OCI-M2 (cell line): ENCODE measurements at regions not wholly inside any gene's neighbourhood (a gene's known extent, or its start where the extent isn't known, plus 50 kb on each side); places are given as distances from the start of the nearest gene placed in this dataset.
"Not testable (repeated sequence)": the region's sequence is repeated elsewhere in the genome, so short reads cannot be mapped to it uniquely, and the experiment has no call there.

ENCODE experiments used
- DNase-seq: peaks from one replicate; lab custom pipeline; 2025; ENCODE audit not compliant: unreplicated experiment; lab: John Stamatoyannopoulos, UW

DNA sequence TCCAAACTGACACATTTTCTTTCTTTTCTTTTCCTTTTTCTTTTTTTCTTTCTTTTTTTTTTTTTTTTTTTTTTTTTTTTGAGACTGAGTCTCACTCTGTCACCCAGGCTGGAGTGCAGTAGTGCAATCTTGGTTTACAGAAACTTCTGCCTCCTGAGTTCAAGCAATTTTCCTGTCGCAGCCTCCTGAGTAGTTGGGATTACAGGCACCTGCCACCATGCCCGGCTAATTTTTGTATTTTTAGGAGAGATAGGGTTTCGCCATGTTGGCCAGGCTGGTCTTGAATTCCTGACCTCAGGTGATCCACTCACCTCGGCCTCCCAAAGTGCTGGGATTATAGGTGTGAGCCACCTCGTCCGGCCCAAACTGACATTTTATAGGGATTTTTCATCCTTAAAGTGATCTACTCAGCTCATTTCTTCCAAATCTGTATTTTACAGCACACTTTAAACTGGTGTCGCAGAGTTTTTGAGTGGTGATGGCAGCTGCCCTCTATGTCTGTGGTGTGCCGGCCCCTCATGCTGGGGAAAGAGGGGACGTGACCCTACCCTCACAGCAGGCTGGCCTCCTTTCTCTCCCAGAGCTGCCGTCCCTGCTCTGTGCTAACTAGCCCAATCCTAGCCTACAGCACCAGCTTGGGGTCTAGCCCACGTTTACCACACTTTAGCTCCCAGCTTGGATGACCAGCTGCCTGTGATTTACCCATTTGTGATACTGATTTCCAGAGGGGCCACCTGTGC is 211.9 kb upstream of the HAAO start:
- not testable (repeated sequence) for DNase-seq

- no peak for DNase-seq
Measured at GRCh38 chr2:43003702-43004101, 211.3 kb upstream of the HAAO start.

GRCh38 chr2:43001787-43002468 is 209.5 kb upstream of the HAAO start:
- no peak for DNase-seq

DNA sequence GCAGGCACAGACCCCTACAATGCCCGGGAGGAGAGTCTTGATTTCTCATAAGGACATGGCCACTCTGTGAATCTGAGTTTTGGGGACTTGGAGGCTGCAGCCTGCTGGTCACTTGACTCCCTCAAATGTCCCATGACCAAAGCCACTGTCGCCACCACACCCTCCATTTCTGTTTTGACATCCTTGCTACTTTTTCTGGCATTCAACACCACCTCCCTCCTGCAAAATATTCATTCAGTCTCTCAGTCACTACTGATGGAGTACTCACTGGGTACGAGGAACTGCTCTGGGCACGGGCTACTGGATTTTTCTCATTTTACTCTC is 208.6 kb upstream of the HAAO start:
- no peak for DNase-seq

DNA sequence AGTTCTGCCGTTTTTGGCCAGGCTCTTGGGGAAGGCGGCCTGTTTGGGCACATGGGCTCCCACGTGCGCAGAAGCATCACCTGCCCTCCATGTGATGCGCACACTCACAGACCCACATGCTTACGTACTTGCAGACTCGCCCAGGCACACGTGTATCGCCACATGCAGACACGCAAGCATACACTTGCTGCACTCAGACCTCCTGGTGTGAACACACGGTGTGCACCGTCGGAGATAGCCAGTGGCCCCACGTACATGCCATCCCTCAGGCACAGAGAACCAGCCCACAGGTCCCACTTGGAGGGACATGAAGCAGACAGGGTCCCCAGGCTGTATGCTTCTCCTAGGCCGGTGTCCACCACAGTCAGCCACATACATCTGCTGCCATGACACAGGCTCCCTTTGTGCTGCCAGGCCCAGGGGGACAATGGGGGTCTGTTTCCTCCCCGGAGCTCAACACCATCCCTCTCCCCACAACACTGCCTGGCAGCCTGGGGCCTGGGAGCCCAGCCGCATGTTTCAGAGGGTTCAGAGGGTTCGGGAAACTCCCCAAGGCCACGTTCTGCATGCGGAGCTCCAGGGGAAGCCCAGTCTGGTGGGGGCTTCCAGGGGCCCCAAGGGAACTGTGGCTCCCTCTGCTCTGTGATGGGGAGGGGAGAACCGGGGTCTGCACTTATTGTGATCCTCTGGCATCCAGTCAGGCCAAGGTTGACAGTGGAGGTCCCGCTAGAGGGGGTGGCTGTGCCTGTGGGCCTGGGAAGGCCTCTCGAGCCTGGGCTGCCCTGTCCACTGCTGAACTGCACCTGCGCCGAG is 208.1 kb upstream of the HAAO start:
- DNase-seq = no peak

DNA sequence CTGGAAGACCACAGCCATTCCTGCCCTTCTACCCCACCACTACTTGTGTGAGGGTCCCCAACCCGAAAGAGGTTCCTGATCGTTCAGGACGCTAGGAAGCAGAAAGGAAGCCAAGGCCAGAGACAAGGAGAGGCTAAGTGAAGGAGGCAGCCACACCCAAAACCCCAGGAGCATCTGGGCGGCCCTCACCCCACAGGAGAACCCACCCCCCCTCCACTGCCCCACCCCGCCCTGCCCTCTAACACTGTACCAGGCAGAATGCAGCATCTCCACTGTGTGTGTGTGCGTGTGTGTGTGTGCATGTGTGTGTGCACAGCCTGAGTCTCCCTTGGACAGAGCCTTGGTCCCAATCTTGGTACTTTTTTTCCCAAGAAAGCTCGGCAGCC is 207.5 kb upstream of the HAAO start:
- DNase-seq = no peak

DNA sequence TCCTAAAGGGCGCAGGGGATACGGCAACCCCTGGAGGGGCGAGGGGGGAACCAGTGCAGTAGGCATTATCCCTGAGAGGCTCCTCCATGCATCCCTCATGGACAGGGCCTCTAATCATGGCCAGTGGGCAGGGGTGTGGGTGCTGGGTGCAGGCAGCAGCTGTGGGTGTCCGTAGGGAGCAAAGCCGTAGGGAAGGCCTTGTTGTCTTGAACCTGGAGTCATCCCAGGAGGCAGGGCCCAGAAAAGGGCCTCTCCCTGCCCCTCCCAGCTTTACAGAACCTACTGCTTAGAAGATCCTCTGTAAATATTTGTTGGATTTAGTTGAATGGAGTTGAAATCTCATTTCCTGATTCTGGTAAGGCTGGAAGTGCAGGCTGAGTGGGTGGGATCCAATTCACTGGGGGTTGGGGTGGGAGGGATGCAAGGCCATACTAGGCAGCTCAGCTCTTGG is 207.0 kb upstream of the HAAO start:
- no peak for DNase-seq

GRCh38 chr2:42998721-42999120 is 206.3 kb upstream of the HAAO start:
- DNase-seq = no peak

- no peak for DNase-seq
Measured at GRCh38 chr2:42996528-42996927, 204.1 kb upstream of the HAAO start.

- no peak for DNase-seq
Measured at GRCh38 chr2:42995752-42996422, 203.5 kb upstream of the HAAO start.

DNA sequence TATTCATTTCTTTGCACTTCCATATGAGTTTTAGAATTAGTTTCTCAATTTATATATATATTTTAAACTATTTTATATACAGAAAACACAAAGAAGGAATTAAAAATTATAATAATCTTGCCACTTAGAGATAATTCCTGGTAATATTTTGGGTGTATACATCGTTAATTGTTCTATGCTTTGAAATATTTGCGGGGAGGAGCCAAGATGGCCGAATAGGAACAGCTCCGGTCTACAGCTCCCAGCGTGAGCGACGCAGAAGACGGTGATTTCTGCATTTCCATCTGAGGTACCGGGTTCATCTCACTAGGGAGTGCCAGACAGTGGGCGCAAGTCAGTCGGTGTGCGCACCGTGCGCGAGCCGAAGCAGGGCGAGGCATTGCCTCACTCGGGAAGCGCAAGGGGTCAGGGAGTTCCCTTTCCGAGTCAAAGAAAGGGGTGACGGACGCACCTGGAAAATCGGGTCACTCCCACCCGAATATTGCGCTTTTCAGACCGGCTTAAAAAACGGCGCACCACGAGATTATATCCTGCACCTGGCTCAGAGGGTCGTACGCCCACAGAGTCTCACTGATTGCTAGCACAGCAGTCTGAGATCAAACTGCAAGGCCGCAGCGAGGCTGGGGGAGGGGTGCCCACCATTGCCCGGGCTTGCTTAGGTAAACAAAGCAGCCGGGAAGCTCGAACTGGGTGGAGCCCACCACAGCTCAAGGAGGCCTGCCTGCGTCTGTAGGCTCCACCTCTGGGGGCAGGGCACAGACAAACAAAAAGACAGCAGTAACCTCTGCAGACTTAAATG is 197.1 kb upstream of the HAAO start:
- not testable (repeated sequence) for DNase-seq

- DNase-seq = not testable (repeated sequence)
Measured at GRCh38 chr2:42988055-42988454, 195.7 kb upstream of the HAAO start.

- no peak for DNase-seq
Measured at GRCh38 chr2:42987112-42987922, 194.9 kb upstream of the HAAO start.

GRCh38 chr2:42984617-42985016 is 192.2 kb upstream of the HAAO start:
- no peak for DNase-seq

- no peak for DNase-seq
Measured at GRCh38 chr2:42984081-42984480, 191.7 kb upstream of the HAAO start.

- no peak for DNase-seq
Measured at GRCh38 chr2:42980764-42981416, 188.5 kb upstream of the HAAO start.

DNA sequence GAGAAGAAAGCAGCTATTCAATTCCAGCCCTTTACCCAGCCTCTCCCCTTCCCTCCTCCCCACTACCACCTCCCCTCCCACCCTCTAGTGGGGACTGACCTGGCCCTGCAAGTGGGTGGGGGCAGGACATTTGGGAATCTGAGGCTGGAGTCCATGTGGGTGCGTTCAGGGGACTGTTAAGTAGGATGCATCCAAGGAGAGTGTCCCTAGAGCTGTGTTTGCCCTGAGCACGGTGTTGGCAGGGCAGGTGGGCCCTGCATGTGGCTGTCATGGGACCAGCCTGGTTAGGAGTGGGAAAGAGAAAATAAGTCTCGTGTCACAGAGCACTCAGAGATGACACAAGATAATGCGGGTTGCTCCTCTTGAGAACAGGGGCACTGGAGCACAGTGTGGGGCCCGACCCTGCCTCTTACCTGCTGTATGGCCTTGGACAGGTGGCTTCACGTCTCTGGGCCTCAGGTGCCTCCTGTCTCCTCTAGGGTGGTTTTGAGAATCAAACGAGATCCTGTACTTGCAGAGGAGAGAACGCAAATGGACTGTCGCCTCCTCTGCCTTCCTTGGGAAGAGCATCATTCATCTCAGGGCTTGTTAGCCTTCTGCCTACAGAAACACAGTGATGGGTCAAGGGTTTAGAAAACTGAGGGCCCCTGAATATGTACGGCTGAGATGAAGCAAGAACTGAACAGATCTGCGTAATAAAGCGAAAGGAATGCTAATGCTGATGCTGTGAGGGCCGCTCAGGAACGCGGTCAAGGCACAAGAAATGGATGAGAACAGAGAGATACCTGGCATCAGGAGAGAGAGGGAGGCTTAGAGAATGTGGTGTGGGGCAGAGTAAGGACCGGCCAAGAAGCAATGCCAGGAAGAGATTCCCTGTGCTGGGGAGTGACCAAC is 187.7 kb upstream of the HAAO start:
- DNase-seq = no peak

DNA sequence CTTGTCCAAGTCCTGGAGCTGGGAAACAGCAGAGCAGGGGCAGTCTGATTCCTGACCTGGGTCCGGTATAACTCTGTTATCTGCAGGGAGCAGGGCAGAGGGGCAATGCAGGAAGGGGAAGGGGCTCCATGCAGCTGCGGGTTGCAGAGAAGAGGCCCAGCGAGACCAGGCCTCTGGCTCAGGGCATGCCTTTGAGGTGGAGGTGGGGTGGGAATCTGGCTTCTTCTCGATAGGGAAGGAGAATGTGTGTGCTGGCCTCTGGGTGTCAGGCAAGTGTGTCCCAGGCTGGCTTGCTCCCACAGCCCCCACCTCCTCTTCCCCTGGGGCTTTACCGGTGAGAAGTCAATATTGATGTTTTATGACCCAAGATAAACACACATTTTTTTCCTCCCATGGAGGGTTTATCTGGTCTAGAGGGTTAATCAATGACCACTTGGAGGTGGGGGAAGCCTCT is 187.1 kb upstream of the HAAO start:
- no peak for DNase-seq
